ENCODE measurements at regions not wholly inside any gene's neighbourhood (a gene's known extent, or its start where the extent isn't known, plus 50 kb on each side); places are given as distances from the start of the nearest gene placed in this dataset.

DNA sequence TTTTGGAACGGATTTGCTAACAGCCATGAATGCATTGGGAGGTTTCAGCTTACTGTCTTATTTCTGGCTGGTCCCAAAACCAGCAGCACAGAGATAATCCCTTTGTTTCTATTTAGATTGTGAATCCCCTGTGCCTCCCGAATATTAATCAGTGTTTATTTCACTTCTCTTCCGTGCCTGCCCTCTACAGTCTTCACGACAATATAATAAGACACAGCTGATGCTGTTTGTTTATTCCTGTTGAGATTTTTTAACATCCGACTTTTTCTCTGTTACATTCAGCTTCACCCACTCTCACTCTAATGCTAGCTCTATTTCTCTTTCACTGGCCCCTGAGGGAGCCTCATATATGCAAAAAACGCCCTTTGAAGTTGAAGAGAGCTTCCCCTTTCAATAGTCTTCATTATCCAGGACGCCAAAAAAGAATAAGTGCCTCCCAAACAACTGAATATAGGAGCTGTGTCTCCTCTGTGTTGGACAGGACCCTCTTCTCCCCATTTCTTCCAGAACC lies 995.3 kb downstream of the ROBO2 start:
- CTCF ChIA-PET, result no interaction called here
- Mint-ChIP-seq H3K4me1 (no peaks in the 10 kb centered on the region), H3K27me3 (no peaks in the 10 kb centered on the region), H3K27ac (no peak overlapping the region), H3K36me3 (ENCODE audit: low read depth) (no peaks in the 10 kb centered on the region), H3K9me3 (peaks cover 4% of the 10 kb centered on the region), H3K4me3 (no peak overlapping the region)
- POLR2A ChIA-PET, result no interaction called here
- no peak for DNase-seq

DNA sequence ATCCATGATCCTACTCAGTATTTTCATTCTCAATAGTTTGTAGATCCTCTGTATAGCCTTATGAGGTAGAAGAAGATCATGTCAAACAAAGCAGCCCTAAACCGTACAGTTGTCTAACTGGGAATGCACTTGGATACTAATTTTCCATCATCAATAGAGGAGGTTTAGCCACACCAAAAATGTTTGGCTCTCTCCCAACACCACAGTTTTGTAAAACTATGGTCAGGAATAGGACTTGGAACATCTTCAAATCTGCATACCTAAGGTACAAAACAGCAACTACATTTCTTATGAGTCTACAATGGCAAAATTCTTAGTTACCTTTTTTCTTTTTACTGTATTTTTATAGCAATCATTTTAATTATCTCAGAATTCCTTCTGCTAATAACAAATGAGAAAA lies 1001.6 kb downstream of the ROBO2 start:
- Mint-ChIP-seq H3K9me3 (peaks cover 2% of the 10 kb centered on the region), H3K27ac (no peak overlapping the region), H3K4me3 (no peak overlapping the region), H3K4me1 (no peaks in the 10 kb centered on the region), H3K36me3 (ENCODE audit: low read depth) (no peaks in the 10 kb centered on the region), H3K27me3 (no peaks in the 10 kb centered on the region)
- POLR2A ChIA-PET, result no interaction called here
- DNase-seq, result no peak
- CTCF ChIA-PET, result no interaction called here

DNA sequence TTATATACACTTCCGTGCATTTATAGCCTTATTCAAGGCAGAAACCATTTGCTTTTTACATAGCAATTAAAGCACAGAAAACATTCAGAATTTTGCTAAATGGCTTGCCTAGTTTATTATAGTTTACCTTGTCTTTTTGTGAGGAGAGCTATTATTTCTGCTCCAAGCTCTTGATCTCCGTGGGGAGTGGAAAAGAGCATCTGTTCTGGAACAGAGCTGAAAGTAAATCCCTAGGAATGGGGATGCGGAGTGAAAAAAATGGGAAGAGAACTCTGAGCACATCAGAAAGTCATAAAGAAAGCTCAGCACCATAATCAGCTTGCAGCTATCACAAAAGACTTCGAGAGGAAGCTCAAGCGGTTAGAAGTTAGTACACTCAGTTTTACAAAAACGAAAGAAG lies 1006.7 kb downstream of the ROBO2 start:
- DNase-seq, result no peak
- no peaks in the 10 kb centered on the region for H3K4me1 Mint-ChIP-seq
- CTCF ChIA-PET, result no interaction called here
- no peak overlapping the region for H3K4me3 Mint-ChIP-seq
- no peaks in the 10 kb centered on the region for H3K36me3 Mint-ChIP-seq (ENCODE audit: low read depth)
- H3K9me3 Mint-ChIP-seq, result no peaks in the 10 kb centered on the region
- no peak overlapping the region for H3K27ac Mint-ChIP-seq
- no peaks in the 10 kb centered on the region for H3K27me3 Mint-ChIP-seq
- POLR2A ChIA-PET, result no interaction called here

DNA sequence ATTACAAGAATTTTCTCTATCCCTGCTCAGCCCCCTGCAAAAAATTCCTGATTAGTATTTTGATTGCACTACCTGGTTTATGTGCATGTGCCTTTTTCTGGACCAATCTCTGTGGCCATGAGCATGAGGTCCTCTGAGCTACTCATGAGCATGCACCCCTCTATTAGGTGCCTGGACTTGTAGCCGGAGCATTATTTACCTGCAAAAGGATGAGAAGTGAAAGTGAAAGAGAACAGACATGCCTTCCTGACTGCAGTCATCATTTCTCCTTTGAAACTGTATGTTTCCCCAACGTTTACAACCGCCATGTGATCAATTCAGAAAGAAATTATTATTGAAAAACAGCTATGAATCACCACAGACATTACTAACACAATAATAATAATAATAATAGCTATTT lies 1008.8 kb downstream of the ROBO2 start:
- Mint-ChIP-seq H3K27ac (no peak overlapping the region), H3K4me3 (peak overlapping the region; percentile 31), H3K9me3 (no peaks in the 10 kb centered on the region), H3K36me3 (ENCODE audit: low read depth) (no peaks in the 10 kb centered on the region), H3K27me3 (no peaks in the 10 kb centered on the region), H3K4me1 (no peaks in the 10 kb centered on the region)
- CTCF ChIA-PET, result no interaction called here
- POLR2A ChIA-PET, result no interaction called here
- DNase-seq, result no peak

DNA sequence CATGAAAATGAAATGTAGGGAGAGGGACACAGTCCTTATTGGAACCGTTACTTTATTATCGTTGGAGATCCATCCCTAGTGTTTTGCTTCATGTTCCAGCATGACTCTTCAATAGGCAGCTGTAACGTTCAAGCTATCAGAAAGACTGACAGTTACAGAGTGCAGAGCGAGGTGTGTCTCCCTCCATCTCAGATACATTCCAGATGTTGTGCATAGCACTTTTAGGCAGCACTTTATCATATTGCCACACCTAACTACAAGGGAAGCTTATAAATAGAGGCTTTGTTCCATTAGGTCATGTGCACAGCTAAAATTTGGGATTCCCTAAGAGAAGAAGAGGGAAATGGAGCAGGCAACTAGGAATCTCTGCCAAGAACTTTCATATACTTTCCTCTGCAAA lies 1009.6 kb downstream of the ROBO2 start:
- Mint-ChIP-seq H3K4me3 (no peak overlapping the region), H3K4me1 (no peaks in the 10 kb centered on the region), H3K36me3 (ENCODE audit: low read depth) (no peaks in the 10 kb centered on the region), H3K27me3 (no peaks in the 10 kb centered on the region), H3K9me3 (peaks cover 1% of the 10 kb centered on the region), H3K27ac (no peak overlapping the region)
- ChIA-PET CTCF (no interaction called here), POLR2A (no interaction called here)
- no peak for DNase-seq

DNA sequence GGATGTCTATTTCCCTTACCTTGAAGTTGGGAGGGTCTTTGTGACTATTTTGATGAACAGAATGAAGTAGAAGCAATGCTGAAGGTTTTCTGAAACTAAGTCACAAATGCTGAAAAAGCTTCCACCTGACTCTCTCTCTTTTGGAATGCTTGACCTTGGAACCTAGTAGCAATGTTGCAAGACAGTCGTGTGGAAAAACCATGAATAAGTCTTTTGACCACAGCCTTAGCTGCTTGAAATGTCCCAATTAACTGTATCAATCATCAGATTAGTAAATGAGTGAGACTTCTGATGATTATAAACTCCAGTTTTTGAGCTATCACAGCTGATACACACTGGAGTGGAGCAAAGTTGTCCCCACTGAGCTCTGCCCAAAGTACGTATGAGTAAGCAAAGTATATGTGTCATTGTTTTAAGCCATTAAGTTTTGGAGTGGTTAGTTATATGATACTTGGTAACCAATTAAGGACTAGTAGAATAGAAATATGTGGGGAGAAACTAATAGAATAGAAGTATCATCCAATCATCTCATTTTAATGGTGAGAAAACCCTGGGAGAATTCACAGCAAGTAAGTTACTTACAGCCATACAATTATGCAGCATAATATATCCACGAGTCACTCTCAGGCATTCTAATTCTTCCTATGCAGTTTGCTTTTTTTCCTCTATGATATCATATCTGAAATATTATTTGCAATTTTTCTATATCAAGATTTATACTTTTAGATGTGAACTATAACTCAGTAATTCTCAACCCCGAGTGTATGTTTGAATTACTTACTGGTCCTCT lies 1010.6 kb downstream of the ROBO2 start:
- Mint-ChIP-seq H3K4me3 (no peak overlapping the region), H3K27me3 (no peaks in the 10 kb centered on the region), H3K9me3 (peaks cover 3% of the 10 kb centered on the region), H3K36me3 (ENCODE audit: low read depth) (no peaks in the 10 kb centered on the region), H3K4me1 (no peaks in the 10 kb centered on the region), H3K27ac (no peak overlapping the region)
- no peak for DNase-seq
- POLR2A ChIA-PET, result no interaction called here
- CTCF ChIA-PET, result no interaction called here

DNA sequence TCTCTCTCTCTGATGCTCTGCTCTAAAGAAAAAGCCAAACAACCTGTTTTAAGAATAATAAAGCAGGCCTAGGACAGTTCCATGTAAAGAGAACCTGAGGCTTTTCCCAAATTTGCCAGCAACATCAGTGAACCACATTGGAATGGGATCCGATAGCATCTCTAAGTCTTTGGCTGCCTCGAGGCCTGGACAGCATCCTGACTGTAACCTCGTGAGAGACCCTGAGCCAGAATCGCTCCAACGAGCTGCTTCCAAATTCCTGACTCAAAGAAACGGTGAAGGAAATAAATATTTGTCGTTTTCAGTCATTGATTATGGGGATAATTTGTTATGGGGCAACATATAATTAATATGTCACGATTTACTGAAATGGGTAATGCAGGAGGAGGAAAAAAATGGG lies 1012.8 kb downstream of the ROBO2 start:
- no peak overlapping the region for H3K4me3 Mint-ChIP-seq
- no peaks in the 10 kb centered on the region for H3K36me3 Mint-ChIP-seq (ENCODE audit: low read depth)
- no peaks in the 10 kb centered on the region for H3K4me1 Mint-ChIP-seq
- H3K27me3 Mint-ChIP-seq, result no peaks in the 10 kb centered on the region
- CTCF ChIA-PET, result no interaction called here
- no peak for DNase-seq
- no peak overlapping the region for H3K27ac Mint-ChIP-seq
- POLR2A ChIA-PET, result no interaction called here
- peaks cover 3% of the 10 kb centered on the region for H3K9me3 Mint-ChIP-seq

DNA sequence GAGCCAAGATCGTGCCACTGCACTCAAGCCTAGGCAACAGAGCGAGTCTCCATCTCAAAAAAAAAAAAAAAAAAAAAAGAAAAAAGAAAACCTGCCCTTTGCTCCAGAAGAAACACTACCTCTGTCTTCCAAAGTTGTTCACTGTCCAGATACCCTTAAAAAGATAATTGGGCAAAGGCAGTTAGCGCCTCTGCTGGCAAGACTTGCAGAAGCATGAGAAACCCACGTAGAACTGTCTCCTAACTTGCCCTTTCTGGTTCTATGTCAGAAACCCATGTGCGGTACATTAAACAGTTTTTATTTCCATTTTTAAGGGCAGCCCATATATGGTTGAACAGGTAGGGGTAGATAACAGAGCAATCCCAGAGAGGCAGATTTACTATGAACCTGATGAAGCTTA lies 1026.4 kb downstream of the ROBO2 start:
- Mint-ChIP-seq H3K9me3 (peaks cover 2% of the 10 kb centered on the region), H3K4me1 (no peaks in the 10 kb centered on the region), H3K36me3 (ENCODE audit: low read depth) (no peaks in the 10 kb centered on the region), H3K27me3 (no peaks in the 10 kb centered on the region), H3K4me3 (no peak overlapping the region), H3K27ac (no peak overlapping the region)
- ChIA-PET POLR2A (no interaction called here), CTCF (no interaction called here)
- DNase-seq, result no peak

DNA sequence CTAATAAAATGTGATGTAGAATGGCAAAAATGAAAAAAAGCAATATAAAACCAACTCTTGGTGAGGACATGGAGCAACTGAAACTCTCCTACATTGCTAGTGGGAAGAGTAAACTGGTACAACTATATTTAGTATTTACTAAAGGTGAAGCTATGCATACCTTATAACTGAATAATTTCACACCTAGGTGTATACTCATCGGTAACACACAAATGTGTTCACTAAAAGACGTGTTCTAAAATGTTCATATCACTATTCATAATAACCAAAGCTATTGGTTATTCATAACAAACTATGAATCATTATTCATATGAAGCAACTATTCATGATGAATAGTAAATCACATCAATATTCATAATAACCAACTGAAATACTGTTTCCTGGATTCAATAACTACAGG lies 1030.3 kb downstream of the ROBO2 start:
- ChIA-PET POLR2A (no interaction called here), CTCF (no interaction called here)
- Mint-ChIP-seq H3K27me3 (no peaks in the 10 kb centered on the region), H3K36me3 (ENCODE audit: low read depth) (no peaks in the 10 kb centered on the region), H3K4me3 (no peak overlapping the region), H3K4me1 (no peaks in the 10 kb centered on the region), H3K27ac (no peak overlapping the region), H3K9me3 (peaks cover 6% of the 10 kb centered on the region)
- DNase-seq, result no peak

DNA sequence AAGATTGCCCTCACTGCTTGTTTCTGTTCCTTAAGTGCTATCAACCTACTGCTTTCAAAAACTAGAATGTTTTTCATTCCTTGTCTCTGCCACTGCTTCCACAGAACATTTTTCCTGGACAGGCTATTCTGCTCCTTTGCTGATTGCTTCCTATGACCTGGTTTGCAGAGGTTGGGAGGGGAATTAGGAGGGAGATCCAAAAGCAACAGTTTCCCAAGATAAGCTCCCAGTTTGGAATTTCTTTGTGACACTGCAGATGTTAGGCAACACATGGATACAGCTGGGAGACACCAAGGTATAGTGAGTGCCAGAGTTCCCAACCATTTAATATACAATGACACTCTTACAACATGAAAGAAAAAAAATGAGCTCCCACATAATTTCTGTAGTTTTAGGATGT lies 1036.5 kb downstream of the ROBO2 start:
- DNase-seq, result no peak
- no peaks in the 10 kb centered on the region for H3K27me3 Mint-ChIP-seq
- H3K27ac Mint-ChIP-seq, result no peak overlapping the region
- ChIA-PET POLR2A (no interaction called here), CTCF (no interaction called here)
- H3K36me3 Mint-ChIP-seq (ENCODE audit: low read depth), result no peaks in the 10 kb centered on the region
- H3K9me3 Mint-ChIP-seq, result peaks cover 12% of the 10 kb centered on the region
- no peak overlapping the region for H3K4me3 Mint-ChIP-seq
- no peaks in the 10 kb centered on the region for H3K4me1 Mint-ChIP-seq

DNA sequence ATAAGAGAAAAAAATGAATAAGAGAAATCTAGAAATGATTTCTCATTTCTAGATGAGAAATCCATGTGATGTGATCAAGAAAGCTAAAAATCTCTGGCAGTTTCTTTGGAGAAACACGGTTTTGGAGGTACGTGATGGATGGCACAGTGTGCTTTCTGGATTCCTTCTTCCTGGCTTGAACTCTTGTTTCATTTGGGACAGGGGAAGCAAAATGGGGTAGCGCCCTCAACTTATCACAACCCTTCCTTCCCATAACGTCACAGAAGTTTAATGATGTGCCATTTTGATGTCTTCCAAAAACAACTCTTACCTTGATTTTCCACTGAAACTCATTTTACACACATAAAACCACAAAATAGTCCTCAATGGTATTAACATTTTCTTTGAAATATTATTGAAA lies 1037.3 kb downstream of the ROBO2 start:
- POLR2A ChIA-PET, result no interaction called here
- peaks cover 12% of the 10 kb centered on the region for H3K9me3 Mint-ChIP-seq
- H3K36me3 Mint-ChIP-seq (ENCODE audit: low read depth), result no peaks in the 10 kb centered on the region
- H3K27ac Mint-ChIP-seq, result no peak overlapping the region
- no peak overlapping the region for H3K4me3 Mint-ChIP-seq
- no peaks in the 10 kb centered on the region for H3K4me1 Mint-ChIP-seq
- no peaks in the 10 kb centered on the region for H3K27me3 Mint-ChIP-seq
- DNase-seq, result no peak
- CTCF ChIA-PET, result no interaction called here

DNA sequence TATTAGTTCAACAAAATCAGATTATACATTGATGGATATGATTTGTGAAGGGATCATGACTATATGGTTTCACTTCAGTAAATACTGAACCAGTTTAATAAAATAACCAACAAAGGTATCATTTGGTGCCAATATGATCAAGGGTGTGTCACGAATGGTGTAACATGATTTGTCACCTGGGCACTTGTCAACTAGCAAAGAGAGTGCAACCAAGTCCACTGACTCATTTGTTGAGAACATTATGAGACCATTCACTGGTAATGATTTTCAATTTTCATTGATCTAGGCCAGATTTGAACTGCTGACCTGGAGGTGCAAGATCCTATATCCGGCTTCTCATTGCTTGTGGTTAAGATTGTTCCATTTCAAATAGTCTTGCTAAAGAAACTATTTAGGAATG lies 1037.9 kb downstream of the ROBO2 start:
- no peak for DNase-seq
- ChIA-PET CTCF (no interaction called here), POLR2A (no interaction called here)
- Mint-ChIP-seq H3K36me3 (ENCODE audit: low read depth) (no peaks in the 10 kb centered on the region), H3K27me3 (no peaks in the 10 kb centered on the region), H3K27ac (no peak overlapping the region), H3K4me3 (no peak overlapping the region), H3K9me3 (peaks cover 13% of the 10 kb centered on the region), H3K4me1 (no peaks in the 10 kb centered on the region)

DNA sequence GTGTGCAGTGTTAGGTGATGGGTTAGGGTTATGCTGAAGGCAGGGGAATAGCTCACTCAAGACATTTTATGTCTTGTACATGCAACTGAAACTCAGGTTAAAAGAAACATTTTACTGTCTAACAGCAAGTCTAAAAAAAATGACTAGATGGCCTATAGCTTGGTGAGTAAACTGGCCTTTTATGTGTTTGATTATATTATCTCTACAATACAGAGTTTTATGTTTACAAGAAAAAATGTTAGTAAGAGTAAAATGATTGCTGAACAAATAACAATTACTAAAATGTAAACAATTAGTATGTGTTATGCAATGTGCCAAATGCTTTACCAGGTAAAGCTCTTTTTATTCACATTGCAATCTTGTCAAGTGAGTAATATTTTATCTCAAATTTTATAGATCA lies 1039.6 kb downstream of the ROBO2 start:
- Mint-ChIP-seq H3K9me3 (peaks cover 11% of the 10 kb centered on the region), H3K36me3 (ENCODE audit: low read depth) (no peaks in the 10 kb centered on the region), H3K27ac (no peak overlapping the region), H3K4me1 (no peaks in the 10 kb centered on the region), H3K27me3 (no peaks in the 10 kb centered on the region), H3K4me3 (no peak overlapping the region)
- DNase-seq, result no peak
- POLR2A ChIA-PET, result no interaction called here
- CTCF ChIA-PET, result no interaction called here

DNA sequence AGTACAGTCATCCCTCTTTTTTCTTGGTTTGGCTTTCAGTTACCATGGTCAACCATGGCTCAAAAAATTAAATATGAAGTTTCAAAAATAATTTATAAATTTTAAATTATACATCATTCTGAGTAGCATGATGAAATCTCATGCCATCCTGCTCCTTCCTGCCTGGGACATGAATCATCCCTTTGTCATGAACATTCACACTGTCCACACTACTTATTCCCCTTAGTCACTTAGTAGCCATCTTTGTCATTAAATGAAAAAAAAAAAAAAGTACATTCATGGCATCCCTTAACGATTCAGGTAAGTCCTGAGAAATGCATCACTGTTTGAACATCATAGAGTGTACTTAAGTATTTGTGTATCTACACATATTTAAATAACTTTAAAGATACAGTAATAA lies 1046.3 kb downstream of the ROBO2 start:
- H3K4me1 Mint-ChIP-seq, result no peaks in the 10 kb centered on the region
- H3K9me3 Mint-ChIP-seq, result peaks cover 3% of the 10 kb centered on the region
- DNase-seq, result no peak
- ChIA-PET POLR2A (no interaction called here), CTCF (no interaction called here)
- H3K27ac Mint-ChIP-seq, result no peak overlapping the region
- H3K27me3 Mint-ChIP-seq, result no peaks in the 10 kb centered on the region
- no peaks in the 10 kb centered on the region for H3K36me3 Mint-ChIP-seq (ENCODE audit: low read depth)
- H3K4me3 Mint-ChIP-seq, result no peak overlapping the region
